Fibroblast of lung (primary cell): ENCODE measurements at regions not wholly inside any gene's neighbourhood (a gene's known extent, or its start where the extent isn't known, plus 50 kb on each side); places are given as distances from the start of the nearest gene placed in this dataset.

ENCODE experiments used
- CTCF ChIP-seq, 2 donors: IDR thresholded peaks in 1 of 2; conservative IDR thresholded peaks in 1 of 2; 1 replicate in 1 of 2; 2 replicates in 1 of 2; pipeline ENCODE4 v1.5.1; 2011 to 2012; ENCODE audit warnings: low read length in 2 of 2, control low read depth in 1 of 2, inconsistent platforms in 1 of 2, low read depth in 1 of 2, mild to moderate bottlenecking in 1 of 2
- EZH2 ChIP-seq: IDR thresholded peaks from 2 replicates; pipeline ENCODE4 v1.5.1; 2012; ENCODE audit warnings: low read length, control low read depth, mild to moderate bottlenecking; ENCODE audit errors: missing control alignments

GRCh38 chr4:46684041-46684440 is 225.0 kb downstream of the COX7B2 start:
- TF ChIP-seq CTCF (conservative IDR thresholded peaks at IDR 0.05 in 1 of 2, IDR thresholded peaks at IDR 0.05 in 1 of 2; ENCODE audit: low read depth in 1 of 2, low read length in 2 of 2) = no peak
- TF ChIP-seq EZH2 = no peak
